ENCODE measurements at regions not wholly inside any gene's neighbourhood (a gene's known extent, or its start where the extent isn't known, plus 50 kb on each side); places are given as distances from the start of the nearest gene placed in this dataset.
"Not testable (repeated sequence)": the region's sequence is repeated elsewhere in the genome, so short reads cannot be mapped to it uniquely, and the experiment has no call there.

GRCh38 chr12:65673156-65673690 lies 151.1 kb upstream of the HMGA2 start:
- H3K9ac ChIP-seq (ENCODE audit: low read length): no peak overlapping the region
- H3K9me3 ChIP-seq (ENCODE audit: insufficient read depth, low read length): no peaks in the 10 kb centered on the region

GRCh38 chr12:65673732-65674131 lies 150.6 kb upstream of the HMGA2 start:
- Histone ChIP-seq H3K4me3 (ENCODE audit: insufficient read depth, low read length, poor library complexity, severe bottlenecking) (no peak overlapping the region), H4K20me1 (ENCODE audit: low read depth, low read length) (no peaks in the 10 kb centered on the region), H2AFZ (ENCODE audit: low read depth, low read length, severe bottlenecking) (no peak overlapping the region), H3K9me3 (ENCODE audit: insufficient read depth, low read length) (no peaks in the 10 kb centered on the region), H3F3A (ENCODE audit: insufficient read depth) (no peaks in the 10 kb centered on the region), H3K79me2 (ENCODE audit: insufficient read depth, low read length) (no peaks in the 10 kb centered on the region), H3K36me3 (ENCODE audit: low read length) (no peaks in the 10 kb centered on the region), H3K9ac (ENCODE audit: low read length) (no peak overlapping the region), H3K27me3 (ENCODE audit: low read length) (no peaks in the 10 kb centered on the region), H3K27ac (ENCODE audit: low read depth, low read length) (no peak overlapping the region), H3K4me2 (ENCODE audit: low read depth, low read length, poor library complexity, severe bottlenecking) (no peak overlapping the region), H3K9me2 (replicated peaks; ENCODE audit: insufficient read depth, low read length) (no peaks in the 10 kb centered on the region)
- no peak for TF ChIP-seq EZH2phosphoT487 (conservative IDR thresholded peaks at IDR 0.05; ENCODE audit: low read length)
- TF ChIP-seq CTCF (IDR thresholded peaks at IDR 0.05; ENCODE audit: insufficient read depth, low read length, poor library complexity, severe bottlenecking): no peak

More at GRCh38 chr12:65673156-65673690, 151.1 kb upstream of the HMGA2 start:
- Histone ChIP-seq H3F3A (ENCODE audit: insufficient read depth) (no peaks in the 10 kb centered on the region), H3K36me3 (ENCODE audit: low read length) (no peaks in the 10 kb centered on the region), H3K9me2 (replicated peaks; ENCODE audit: insufficient read depth, low read length) (no peaks in the 10 kb centered on the region), H3K4me3 (ENCODE audit: insufficient read depth, low read length, poor library complexity, severe bottlenecking) (no peak overlapping the region), H3K79me2 (ENCODE audit: insufficient read depth, low read length) (no peaks in the 10 kb centered on the region), H2AFZ (ENCODE audit: low read depth, low read length, severe bottlenecking) (no peak overlapping the region), H3K27ac (ENCODE audit: low read depth, low read length) (no peak overlapping the region), H3K4me2 (ENCODE audit: low read depth, low read length, poor library complexity, severe bottlenecking) (no peak overlapping the region), H3K27me3 (ENCODE audit: low read length) (no peaks in the 10 kb centered on the region), H4K20me1 (ENCODE audit: low read depth, low read length) (no peaks in the 10 kb centered on the region)
- no peak for TF ChIP-seq CTCF (IDR thresholded peaks at IDR 0.05; ENCODE audit: insufficient read depth, low read length, poor library complexity, severe bottlenecking)
- TF ChIP-seq EZH2phosphoT487 (conservative IDR thresholded peaks at IDR 0.05; ENCODE audit: low read length): no peak

- Histone ChIP-seq H3K9me2 (replicated peaks; ENCODE audit: insufficient read depth, low read length) (no peaks in the 10 kb centered on the region), H3K36me3 (ENCODE audit: low read length) (no peaks in the 10 kb centered on the region), H2AFZ (ENCODE audit: low read depth, low read length, severe bottlenecking) (no peak overlapping the region), H3K27me3 (ENCODE audit: low read length) (no peaks in the 10 kb centered on the region), H3K4me3 (ENCODE audit: insufficient read depth, low read length, poor library complexity, severe bottlenecking) (no peak overlapping the region), H3K27ac (ENCODE audit: low read depth, low read length) (no peak overlapping the region), H3K4me2 (ENCODE audit: low read depth, low read length, poor library complexity, severe bottlenecking) (no peak overlapping the region), H3K9me3 (ENCODE audit: insufficient read depth, low read length) (no peaks in the 10 kb centered on the region), H3K9ac (ENCODE audit: low read length) (no peak overlapping the region), H3F3A (ENCODE audit: insufficient read depth) (no peaks in the 10 kb centered on the region), H4K20me1 (ENCODE audit: low read depth, low read length) (no peaks in the 10 kb centered on the region), H3K79me2 (ENCODE audit: insufficient read depth, low read length) (no peaks in the 10 kb centered on the region)
- TF ChIP-seq EZH2phosphoT487 (conservative IDR thresholded peaks at IDR 0.05; ENCODE audit: low read length) (no peak), CTCF (IDR thresholded peaks at IDR 0.05; ENCODE audit: insufficient read depth, low read length, poor library complexity, severe bottlenecking) (no peak)
These were observed 149.1 kb upstream of the HMGA2 start for GRCh38 chr12:65675141-65675621.

GRCh38 chr12:65678172-65678571 lies 146.1 kb upstream of the HMGA2 start:
- not testable (repeated sequence) for H4K20me1 ChIP-seq (ENCODE audit: low read depth, low read length); H2AFZ ChIP-seq (ENCODE audit: low read depth, low read length, severe bottlenecking); H3K4me3 ChIP-seq (ENCODE audit: insufficient read depth, low read length, poor library complexity, severe bottlenecking); H3F3A ChIP-seq (ENCODE audit: insufficient read depth); H3K9me3 ChIP-seq (ENCODE audit: insufficient read depth, low read length); H3K9me2 ChIP-seq (replicated peaks; ENCODE audit: insufficient read depth, low read length); H3K27ac ChIP-seq (ENCODE audit: low read depth, low read length); H3K79me2 ChIP-seq (ENCODE audit: insufficient read depth, low read length); H3K36me3 ChIP-seq (ENCODE audit: low read length); H3K27me3 ChIP-seq (ENCODE audit: low read length); H3K4me2 ChIP-seq (ENCODE audit: low read depth, low read length, poor library complexity, severe bottlenecking); H3K9ac ChIP-seq (ENCODE audit: low read length)
